Small intestine (tissue), 7 donors: ENCODE measurements at regions not wholly inside any gene's neighbourhood (a gene's known extent, or its start where the extent isn't known, plus 50 kb on each side); places are given as distances from the start of the nearest gene placed in this dataset.

ENCODE experiments used
- DNase-seq, 2 donors: peaks; one replicate each; pipeline versions ENCODE4 v3.0.0 to v3.0.0-alpha.2; 2013
- FAIRE-seq: peaks from 2 replicates; lab custom pipeline; 2012; peaks lifted over from hg19 to GRCh38; lab: Jason Lieb, UNC
- H3K27ac ChIP-seq, 3 donors: one replicate each; pipeline ENCODE4 v1.5.1; 2013; ENCODE audit warnings: low read length in 2 of 3, mild to moderate bottlenecking in 2 of 3, control low read depth in 1 of 3, inconsistent platforms in 1 of 3, low read depth in 1 of 3, moderate library complexity in 1 of 3
- H3K27me3 ChIP-seq, 3 donors: one replicate each; pipeline ENCODE4 v1.6.1; 2013; ENCODE audit warnings: low read length in 3 of 3, inconsistent platforms in 1 of 3; ENCODE audit not compliant: control insufficient read depth in 3 of 3, insufficient read depth in 3 of 3
- H3K36me3 ChIP-seq, 3 donors: one replicate each; pipeline ENCODE4 v1.6.1; 2013; ENCODE audit warnings: low read length in 3 of 3, inconsistent platforms in 1 of 3, low read depth in 1 of 3, mild to moderate bottlenecking in 1 of 3, moderate library complexity in 1 of 3; ENCODE audit not compliant: control insufficient read depth in 3 of 3, insufficient read depth in 2 of 3
- H3K4me1 ChIP-seq, 3 donors: one replicate each; pipeline ENCODE4 v1.6.1; 2013; ENCODE audit warnings: low read length in 2 of 3, inconsistent platforms in 1 of 3, low read depth in 1 of 3, mild to moderate bottlenecking in 1 of 3, moderate library complexity in 1 of 3; ENCODE audit not compliant: control insufficient read depth in 3 of 3, insufficient read depth in 2 of 3
- H3K4me3 ChIP-seq, 3 donors: one replicate each; pipeline ENCODE4 v1.5.1; 2013; ENCODE audit warnings: low read length in 3 of 3, control low read depth in 1 of 3, inconsistent platforms in 1 of 3, low read depth in 1 of 3, mild to moderate bottlenecking in 1 of 3, moderate library complexity in 1 of 3
- H3K9me3 ChIP-seq, 2 donors: one replicate each; pipeline ENCODE4 v1.6.1; 2013; ENCODE audit warnings: low read depth in 1 of 2, low read length in 1 of 2; ENCODE audit not compliant: control insufficient read depth in 2 of 2, insufficient read depth in 1 of 2
- WGBS, 3 donors: extraction: QIAGEN DNeasy Blood & Tissue Kit; methylation state at CpG; one replicate each; pipeline ENCODE4 v1.1.7; 2013; 5-methylcytosine and 5-hydroxymethylcytosine counted together
- donor health status: healthy with polysubstance abuse.
- donor health status: control.
- donor health status: control.
- donor health status: Bipolar disorder and iron deficiency.
- donor health status: healthy.

DNA sequence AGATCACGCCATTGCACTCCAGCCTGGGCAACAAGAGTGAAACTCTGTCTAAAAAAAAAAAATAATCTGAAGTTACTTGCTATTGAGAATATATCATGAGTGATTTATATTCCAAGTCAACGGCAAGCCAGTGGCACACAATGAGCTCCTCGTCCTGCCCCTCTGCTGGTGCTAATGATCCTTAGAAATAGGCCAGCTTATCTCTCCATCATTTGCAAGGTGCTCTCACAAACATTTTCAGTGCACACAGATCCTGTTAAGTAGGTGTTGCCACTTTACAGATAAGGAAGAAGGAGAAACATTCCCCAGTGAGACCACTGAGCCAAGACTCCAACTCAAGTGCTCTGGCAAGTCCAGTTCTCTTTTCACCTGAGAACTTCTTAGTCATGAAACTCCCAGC, 91.3 kb upstream of the GPR45 start:
- Histone ChIP-seq H3K9me3 (no peaks in the 10 kb centered on the region), H3K4me1 (no peaks in the 10 kb centered on the region), H3K27ac (no peak overlapping the region), H3K4me3 (no peak overlapping the region), H3K27me3 (peaks cover 0 to 11% (median 0%) of the 10 kb centered on the region in 3 donors), H3K36me3 (no peaks in the 10 kb centered on the region)
- no peak for FAIRE-seq
- 62 to 79% (median 65%) methylated on average over 2 to 3 of the region's 3 CpGs for WGBS, 3 donors
- DNase-seq = no peak

DNA sequence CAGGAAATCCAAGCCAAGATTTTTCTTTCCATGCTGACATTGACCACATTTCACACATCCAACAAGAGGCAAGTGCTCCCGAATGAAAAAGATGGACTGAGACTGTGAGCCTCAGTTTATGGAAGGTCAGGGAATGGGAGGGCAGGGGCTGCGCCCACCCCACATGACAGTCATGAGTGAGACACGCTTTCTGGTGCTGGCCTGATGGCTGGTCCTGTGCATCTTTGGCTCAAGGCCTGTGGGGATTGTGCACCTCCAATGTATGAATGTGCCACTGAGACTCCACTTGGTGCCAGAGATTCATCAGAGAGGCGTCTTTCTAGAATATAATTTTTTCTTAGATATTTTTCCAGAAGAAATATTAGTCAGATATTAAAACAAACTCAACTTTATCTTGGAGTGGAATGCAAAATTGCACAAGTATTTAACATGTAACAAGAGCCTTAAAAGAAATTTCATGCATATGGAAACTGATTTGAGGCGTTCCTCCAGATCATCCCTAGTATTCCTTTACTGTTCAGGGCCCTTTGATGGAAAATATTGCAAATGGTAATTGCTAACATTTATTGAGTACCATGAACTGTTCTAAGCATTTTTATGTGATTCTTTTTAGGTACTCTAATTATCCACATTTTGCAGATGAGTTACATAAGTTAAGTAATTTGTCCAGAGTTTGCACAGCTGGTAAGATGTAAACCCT, 87.3 kb upstream of the GPR45 start:
- WGBS, 3 donors = 69 to 86% (median 78%) methylated on average over 5 of the region's 5 CpGs
- no peak for DNase-seq
- H3K36me3 ChIP-seq = no peaks in the 10 kb centered on the region
- H3K27ac ChIP-seq = no peak overlapping the region
- FAIRE-seq = no peak
- peaks cover 0 to 4% (median 0%) of the 10 kb centered on the region in 3 donors for H3K27me3 ChIP-seq
- peaks cover 0 to 8% of the 10 kb centered on the region in 2 donors for H3K9me3 ChIP-seq
- no peaks in the 10 kb centered on the region for H3K4me1 ChIP-seq
- H3K4me3 ChIP-seq = no peak overlapping the region

DNA sequence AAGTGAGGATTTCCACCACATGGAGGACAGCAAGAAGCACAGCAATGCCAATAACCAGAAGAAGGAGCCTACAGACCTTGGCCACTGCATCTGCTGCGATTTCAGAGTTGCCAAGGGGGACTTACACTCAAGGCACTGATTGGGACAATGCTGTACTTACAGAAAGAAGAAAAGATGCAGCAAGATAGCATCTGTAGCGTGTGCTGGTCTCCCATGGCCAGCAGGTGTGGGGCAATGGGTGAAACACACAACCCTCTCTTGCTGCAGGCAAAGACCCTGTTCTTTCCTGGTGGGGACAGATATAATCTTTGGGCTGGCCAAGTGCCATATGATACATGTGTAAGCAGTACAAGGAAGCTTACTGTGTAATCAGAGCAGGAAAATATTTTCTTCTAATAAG, 85.4 kb upstream of the GPR45 start:
- Histone ChIP-seq H3K27me3 (peaks cover 0 to 4% (median 0%) of the 10 kb centered on the region in 3 donors), H3K27ac (no peak overlapping the region), H3K4me3 (no peak overlapping the region), H3K9me3 (peaks cover 0 to 8% of the 10 kb centered on the region in 2 donors), H3K36me3 (no peaks in the 10 kb centered on the region), H3K4me1 (no peaks in the 10 kb centered on the region)
- FAIRE-seq (no peak), DNase-seq (no peak)
- 78 to 84% (median 82%) methylated on average over 2 of the region's 2 CpGs for WGBS, 3 donors

DNA sequence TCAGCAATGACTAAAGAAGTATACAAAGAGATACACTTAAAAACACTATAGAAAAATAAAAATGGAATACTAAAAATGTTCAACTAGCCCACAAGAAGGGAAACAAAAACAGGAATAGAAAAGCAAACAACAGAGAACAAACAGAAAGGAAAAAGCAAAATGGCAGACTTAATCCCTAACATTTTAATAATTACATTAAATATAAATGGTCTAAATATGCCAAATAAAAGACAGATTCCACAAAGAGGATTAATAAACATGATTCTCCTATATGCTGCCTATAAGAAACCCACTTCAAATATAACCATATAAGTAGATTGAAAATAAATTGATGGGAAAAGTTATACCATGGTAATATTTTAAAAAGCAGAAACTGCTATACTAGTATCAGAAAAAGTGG, 83.5 kb upstream of the GPR45 start:
- FAIRE-seq (peak; percentile 44), DNase-seq (no peak)

DNA sequence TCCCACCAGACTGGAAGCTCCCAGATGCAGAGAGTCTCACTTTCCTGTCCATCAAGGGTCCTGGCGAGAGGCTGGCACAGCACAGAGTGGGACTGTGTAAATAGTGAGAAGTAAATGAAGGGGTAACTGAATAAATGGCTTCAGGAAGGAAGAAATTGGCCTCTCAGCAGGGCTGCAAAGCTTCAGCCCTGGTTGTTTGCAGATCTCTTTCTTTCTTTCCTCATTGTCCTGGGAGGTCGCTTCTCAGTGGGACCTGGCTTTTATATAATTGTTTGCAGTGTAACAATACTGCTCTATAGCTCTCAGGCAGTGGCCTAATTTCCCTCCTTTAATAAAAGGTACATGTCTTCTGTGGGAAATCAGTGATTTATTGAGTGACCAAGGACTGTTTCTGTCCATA, 74.9 kb upstream of the GPR45 start:
- Histone ChIP-seq H3K27me3 (peaks cover 0 to 3% (median 0%) of the 10 kb centered on the region in 3 donors), H3K9me3 (peaks cover 0 to 4% of the 10 kb centered on the region in 2 donors), H3K36me3 (no peaks in the 10 kb centered on the region), H3K27ac (no peak overlapping the region), H3K4me3 (no peak overlapping the region), H3K4me1 (no peaks in the 10 kb centered on the region)
- FAIRE-seq = no peak
- 41 to 49% (median 46%) methylated on average over 2 of the region's 2 CpGs for WGBS, 3 donors
- no peak for DNase-seq

More for the DNA sequence above, 83.5 kb upstream of the GPR45 start:
- Histone ChIP-seq H3K27me3 (peaks cover 0 to 4% (median 0%) of the 10 kb centered on the region in 3 donors), H3K27ac (no peak overlapping the region), H3K4me1 (no peaks in the 10 kb centered on the region), H3K9me3 (peaks cover 0 to 12% of the 10 kb centered on the region in 2 donors), H3K36me3 (no peaks in the 10 kb centered on the region), H3K4me3 (no peak overlapping the region)

DNA sequence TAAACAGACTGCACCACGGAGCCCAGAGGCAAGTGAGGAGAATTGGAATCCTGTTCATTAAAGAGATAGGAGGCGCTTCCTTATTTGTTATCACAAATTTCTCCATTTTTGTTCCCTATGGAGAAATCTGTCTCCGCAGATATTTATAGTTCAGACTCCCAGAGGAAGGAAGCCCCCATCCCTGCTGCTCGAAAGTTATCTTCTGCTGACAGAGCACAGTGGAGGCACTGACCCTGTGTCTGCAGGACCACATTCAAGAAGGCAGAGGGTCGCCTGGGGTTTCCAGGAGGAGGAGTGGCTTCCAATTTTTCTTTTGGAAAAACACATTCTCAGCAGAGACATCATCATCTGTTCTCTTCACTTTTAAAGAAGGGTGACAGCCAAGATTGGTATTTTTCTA, 73.0 kb upstream of the GPR45 start:
- Histone ChIP-seq H3K36me3 (no peaks in the 10 kb centered on the region), H3K9me3 (no peaks in the 10 kb centered on the region), H3K27me3 (peaks cover 0 to 3% (median 0%) of the 10 kb centered on the region in 3 donors), H3K4me3 (no peak overlapping the region), H3K4me1 (no peaks in the 10 kb centered on the region), H3K27ac (no peak overlapping the region)
- no peak for DNase-seq
- WGBS, 3 donors = 51 to 66% (median 61%) methylated on average over 5 of the region's 5 CpGs
- FAIRE-seq = no peak

DNA sequence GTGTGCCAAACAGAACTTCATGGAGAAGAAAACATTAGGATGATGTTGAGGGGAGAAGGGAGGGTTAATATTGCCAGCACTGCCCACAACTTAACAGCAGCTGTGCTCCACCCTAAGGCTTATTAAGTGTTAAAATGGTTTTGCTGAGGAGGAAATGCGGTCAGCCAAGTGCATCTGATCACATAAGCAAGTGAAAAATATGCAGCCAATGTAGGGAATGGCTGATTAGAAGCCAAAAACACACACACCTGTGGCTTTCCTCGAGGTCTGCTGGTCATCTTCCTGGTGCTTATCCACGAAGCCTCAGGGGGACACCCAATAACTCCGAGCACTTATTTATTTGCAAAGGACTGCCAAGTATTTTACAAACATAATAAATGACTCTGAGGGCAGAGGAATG, 66.3 kb upstream of the GPR45 start:
- no peak for FAIRE-seq
- whole genome bisulfite sequencing, 3 donors = 5 to 10% (median 7%) methylated on average over 4 of the region's 4 CpGs

DNA sequence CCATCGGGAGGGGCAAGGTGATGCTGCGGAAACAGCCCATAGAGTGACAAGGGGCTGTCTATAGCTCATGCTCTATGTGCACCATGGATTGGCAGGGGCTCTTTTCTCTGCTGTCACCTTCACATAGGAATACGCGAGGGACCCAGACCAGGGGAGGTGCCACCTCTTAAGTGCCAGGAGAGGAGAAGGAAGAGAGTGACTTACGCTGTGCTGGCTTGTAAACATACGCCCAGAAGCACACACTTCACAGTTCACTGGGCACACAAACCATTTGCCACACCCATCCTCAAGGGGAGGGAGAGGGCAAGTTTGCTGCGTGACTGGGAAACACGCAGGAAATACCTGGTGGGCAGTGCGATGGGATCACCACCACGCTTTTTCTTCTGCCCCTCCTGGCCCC, 65.1 kb upstream of the GPR45 start:
- Histone ChIP-seq H3K36me3 (no peaks in the 10 kb centered on the region), H3K27me3 (peaks cover 0 to 24% (median 1%) of the 10 kb centered on the region in 3 donors), H3K27ac (no peak overlapping the region), H3K4me3 (no peak overlapping the region), H3K4me1 (no peaks in the 10 kb centered on the region), H3K9me3 (no peaks in the 10 kb centered on the region)
- FAIRE-seq (no peak), DNase-seq (peak in 1 of 2 donors; percentile 5)
- WGBS, 3 donors = 44 to 58% (median 53%) methylated on average over 9 to 10 of the region's 10 CpGs

More for the DNA sequence above, 66.3 kb upstream of the GPR45 start:
- Histone ChIP-seq H3K9me3 (no peaks in the 10 kb centered on the region), H3K27me3 (peaks cover 0 to 24% (median 1%) of the 10 kb centered on the region in 3 donors), H3K4me3 (no peak overlapping the region), H3K36me3 (no peaks in the 10 kb centered on the region), H3K27ac (no peak overlapping the region), H3K4me1 (no peaks in the 10 kb centered on the region)
- no peak for DNase-seq

DNA sequence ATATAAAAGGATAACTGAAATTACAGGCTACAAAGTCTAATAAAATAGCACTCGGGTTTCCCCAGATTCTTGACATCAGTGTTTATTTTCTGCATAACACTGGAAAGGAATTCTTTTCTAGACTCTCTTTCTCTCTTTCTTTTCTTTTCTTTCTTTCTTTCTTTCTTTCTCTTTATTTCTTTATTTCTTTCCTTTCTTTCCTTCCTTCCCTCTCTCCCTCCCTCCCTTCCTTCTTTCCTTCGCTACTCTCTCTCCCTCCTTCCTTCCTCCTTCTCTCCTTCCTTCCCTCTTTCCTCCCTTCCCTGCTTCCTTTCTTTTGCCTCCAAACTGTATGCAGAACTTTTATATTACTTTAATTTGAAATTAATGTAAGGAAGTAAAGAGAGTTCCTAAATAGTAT, 64.5 kb upstream of the GPR45 start:
- no peak overlapping the region for H3K4me3 ChIP-seq
- DNase-seq (no peak), FAIRE-seq (no peak)
- no peak overlapping the region for H3K27ac ChIP-seq
- H3K27me3 ChIP-seq = peaks cover 0 to 24% (median 1%) of the 10 kb centered on the region in 3 donors
- 46 to 69% (median 58%) methylated on average over 2 of the region's 2 CpGs for WGBS, 3 donors
- H3K4me1 ChIP-seq = no peaks in the 10 kb centered on the region
- H3K36me3 ChIP-seq = no peaks in the 10 kb centered on the region
- H3K9me3 ChIP-seq = no peaks in the 10 kb centered on the region
